ENCODE measurements at regions not wholly inside any gene's neighbourhood (a gene's known extent, or its start where the extent isn't known, plus 50 kb on each side); places are given as distances from the start of the nearest gene placed in this dataset.

GRCh38 chr5:62042007-62042406 lies 264.0 kb upstream of the KIF2A start:
- TF ChIP-seq CTCF (IDR thresholded peaks at IDR 0.05) (no peak), POLR2A (IDR thresholded peaks at IDR 0.05) (no peak)

Measured in testis (tissue), 2 donors.